ENCODE measurements at regions not wholly inside any gene's neighbourhood (a gene's known extent, or its start where the extent isn't known, plus 50 kb on each side); places are given as distances from the start of the nearest gene placed in this dataset.

DNA sequence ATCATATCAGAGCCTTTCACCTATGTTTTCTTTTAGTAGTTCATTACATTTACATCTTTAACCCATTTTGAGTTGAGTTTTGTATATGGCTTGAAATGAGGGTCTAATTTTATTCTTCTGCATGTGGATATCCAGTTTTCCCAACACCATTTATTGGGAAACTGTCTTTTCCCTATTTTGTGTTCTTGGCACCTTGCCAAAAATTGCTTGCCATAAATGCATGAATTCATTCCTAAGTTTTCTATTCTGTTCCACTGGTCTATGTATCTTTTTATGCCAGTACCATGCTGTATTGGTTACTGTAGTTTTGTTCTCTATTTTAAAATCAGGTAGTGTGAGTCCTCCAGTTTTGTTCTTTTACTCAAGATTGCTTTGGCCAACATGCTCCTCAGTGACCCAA, 144.0 kb upstream of the OBI1 start:
- TF ChIP-seq EP300 (IDR thresholded peaks at IDR 0.05; ENCODE audit: borderline replicate concordance in 1 of 2, low read depth in 2 of 2, low read length in 2 of 2) (no peak), CBX8 (IDR thresholded peaks at IDR 0.05; ENCODE audit: borderline replicate concordance, low read depth, low read length) (no peak), POLR2A (IDR thresholded peaks at IDR 0.05; ENCODE audit: control extremely low read depth in 1 of 2, low read depth in 2 of 2, low read length in 2 of 2) (no peak), GABPA (IDR thresholded peaks at IDR 0.05; ENCODE audit: borderline replicate concordance, insufficient read depth, low read length) (no peak), CREB1 (IDR thresholded peaks at IDR 0.05) (no peak), NRF1 (IDR thresholded peaks at IDR 0.05; ENCODE audit: low read depth, low read length) (no peak), SIN3A (conservative IDR thresholded peaks at IDR 0.05 in 1 of 2, IDR thresholded peaks at IDR 0.05 in 1 of 2; ENCODE audit: low read depth in 1 of 2, low read length in 2 of 2) (no peak), SIX5 (IDR thresholded peaks at IDR 0.05; ENCODE audit: low read depth, low read length) (no peak), TEAD4 (IDR thresholded peaks at IDR 0.05; ENCODE audit: low read depth, low read length) (no peak)
- TF ChIP-seq, protein P1, sequence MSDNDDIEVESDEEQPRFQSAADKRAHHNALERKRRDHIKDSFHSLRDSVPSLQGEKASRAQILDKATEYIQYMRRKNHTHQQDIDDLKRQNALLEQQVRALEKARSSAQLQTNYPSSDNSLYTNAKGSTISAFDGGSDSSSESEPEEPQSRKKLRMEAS (IDR thresholded peaks at IDR 0.05) = no peak
- TF ChIP-seq, protein P2, sequence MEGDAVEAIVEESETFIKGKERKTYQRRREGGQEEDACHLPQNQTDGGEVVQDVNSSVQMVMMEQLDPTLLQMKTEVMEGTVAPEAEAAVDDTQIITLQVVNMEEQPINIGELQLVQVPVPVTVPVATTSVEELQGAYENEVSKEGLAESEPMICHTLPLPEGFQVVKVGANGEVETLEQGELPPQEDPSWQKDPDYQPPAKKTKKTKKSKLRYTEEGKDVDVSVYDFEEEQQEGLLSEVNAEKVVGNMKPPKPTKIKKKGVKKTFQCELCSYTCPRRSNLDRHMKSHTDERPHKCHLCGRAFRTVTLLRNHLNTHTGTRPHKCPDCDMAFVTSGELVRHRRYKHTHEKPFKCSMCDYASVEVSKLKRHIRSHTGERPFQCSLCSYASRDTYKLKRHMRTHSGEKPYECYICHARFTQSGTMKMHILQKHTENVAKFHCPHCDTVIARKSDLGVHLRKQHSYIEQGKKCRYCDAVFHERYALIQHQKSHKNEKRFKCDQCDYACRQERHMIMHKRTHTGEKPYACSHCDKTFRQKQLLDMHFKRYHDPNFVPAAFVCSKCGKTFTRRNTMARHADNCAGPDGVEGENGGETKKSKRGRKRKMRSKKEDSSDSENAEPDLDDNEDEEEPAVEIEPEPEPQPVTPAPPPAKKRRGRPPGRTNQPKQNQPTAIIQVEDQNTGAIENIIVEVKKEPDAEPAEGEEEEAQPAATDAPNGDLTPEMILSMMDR (IDR thresholded peaks at IDR 0.05; ENCODE audit: control extremely low read depth in 1 of 3, insufficient read depth in 1 of 3, low read depth in 1 of 3, low read length in 3 of 3) = no peak

Measured in H1 (cell line).